ENCODE measurements at regions not wholly inside any gene's neighbourhood (a gene's known extent, or its start where the extent isn't known, plus 50 kb on each side); places are given as distances from the start of the nearest gene placed in this dataset.
"Not testable (repeated sequence)": the region's sequence is repeated elsewhere in the genome, so short reads cannot be mapped to it uniquely, and the experiment has no call there.

DNA sequence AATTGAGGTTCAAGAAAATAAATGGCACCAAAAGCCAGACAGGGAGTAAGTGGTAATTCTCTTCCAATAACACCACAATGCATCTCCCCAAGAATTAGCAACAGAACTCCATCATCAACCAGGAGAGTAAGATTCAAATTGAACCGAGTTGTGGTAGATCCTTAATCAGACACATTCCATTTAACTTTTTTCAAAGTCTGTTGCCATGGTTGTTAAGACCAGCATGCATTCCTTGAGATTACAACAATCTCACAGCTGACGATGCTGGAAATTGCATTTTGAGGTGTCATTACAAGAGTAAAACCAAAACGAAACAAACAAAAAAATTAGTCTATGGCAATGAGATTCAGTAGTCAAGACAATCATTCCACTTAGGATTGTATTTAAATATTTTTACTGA lies 78.9 kb upstream of the ZNF462 start:
- peak; percentile 35 for DNase-seq

DNA sequence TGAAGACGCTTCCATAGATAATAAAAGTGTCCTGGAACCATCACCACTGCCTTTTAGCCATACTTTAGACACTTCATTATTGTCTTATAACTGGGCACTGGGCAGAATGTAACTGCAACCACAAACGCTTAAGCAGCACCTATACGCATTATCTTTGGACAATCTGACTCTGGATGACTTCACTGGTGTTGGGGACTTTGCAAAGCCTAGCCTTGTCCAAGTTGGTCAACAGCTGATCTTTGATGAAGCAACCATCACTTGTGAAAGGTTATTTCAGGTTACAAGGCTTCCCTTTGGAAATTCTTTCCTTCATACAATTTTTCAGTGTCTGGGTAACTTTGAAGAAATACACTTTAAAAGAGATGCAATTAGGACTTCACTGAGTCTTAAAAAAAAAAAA lies 77.8 kb upstream of the ZNF462 start:
- no peak for DNase-seq

DNA sequence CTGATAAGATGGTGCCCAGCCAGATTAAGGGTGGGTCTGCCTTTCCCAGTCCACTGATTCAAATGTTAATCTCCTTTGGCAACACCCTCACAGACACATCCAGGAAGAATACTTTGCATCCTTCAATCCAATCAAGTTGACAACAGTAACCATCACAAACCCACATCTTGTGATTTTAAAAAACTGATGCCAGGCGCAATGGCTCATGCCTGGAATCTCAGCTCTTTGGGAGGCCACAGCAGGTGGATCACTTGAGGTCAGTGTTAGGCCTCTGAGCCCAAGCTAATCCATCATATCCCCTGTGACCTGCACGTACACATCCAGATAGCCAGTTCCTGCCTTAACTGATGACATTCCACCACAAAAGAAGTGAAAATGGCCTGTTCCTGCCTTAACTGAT lies 74.9 kb upstream of the ZNF462 start:
- not testable (repeated sequence) for DNase-seq

DNA sequence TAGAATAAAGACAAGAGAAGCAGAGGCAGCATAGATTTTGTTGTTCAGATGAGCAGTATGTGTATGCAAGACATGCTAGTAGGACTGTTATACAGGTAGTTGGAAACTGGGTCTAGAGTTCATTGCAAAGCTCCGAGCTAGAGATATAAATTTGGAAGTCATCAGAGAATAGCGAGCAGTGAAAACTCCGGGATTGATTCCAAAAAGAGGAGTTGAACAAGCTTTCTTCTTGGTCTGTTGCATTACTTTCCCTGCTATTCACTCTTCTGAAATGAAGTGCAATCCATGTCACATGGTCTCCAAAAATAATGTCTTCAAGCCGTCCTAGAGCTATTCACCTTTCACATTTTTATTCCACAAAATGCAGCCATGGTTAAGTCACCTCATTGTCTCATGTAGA lies 67.9 kb upstream of the ZNF462 start:
- DNase-seq: peak; percentile 65

DNA sequence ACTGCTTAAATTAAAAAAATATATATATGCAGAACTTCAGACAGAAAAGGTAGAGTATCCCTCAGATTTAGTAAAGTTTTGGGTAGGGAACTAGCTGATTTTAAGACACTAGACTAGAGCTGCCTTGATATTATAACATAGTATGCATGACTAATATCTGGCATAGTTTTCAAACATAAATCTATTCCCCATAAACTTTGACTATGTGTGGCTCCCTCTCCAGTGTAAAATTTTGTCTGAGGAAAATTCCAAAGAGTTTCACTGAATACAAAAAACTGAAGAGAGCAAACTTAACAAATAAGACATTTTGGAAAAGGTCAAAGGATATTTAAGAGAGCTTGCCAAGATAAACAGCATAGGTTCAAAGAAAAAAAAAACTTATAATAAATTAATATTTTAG lies 66.2 kb upstream of the ZNF462 start:
- DNase-seq: peak; percentile 56

DNA sequence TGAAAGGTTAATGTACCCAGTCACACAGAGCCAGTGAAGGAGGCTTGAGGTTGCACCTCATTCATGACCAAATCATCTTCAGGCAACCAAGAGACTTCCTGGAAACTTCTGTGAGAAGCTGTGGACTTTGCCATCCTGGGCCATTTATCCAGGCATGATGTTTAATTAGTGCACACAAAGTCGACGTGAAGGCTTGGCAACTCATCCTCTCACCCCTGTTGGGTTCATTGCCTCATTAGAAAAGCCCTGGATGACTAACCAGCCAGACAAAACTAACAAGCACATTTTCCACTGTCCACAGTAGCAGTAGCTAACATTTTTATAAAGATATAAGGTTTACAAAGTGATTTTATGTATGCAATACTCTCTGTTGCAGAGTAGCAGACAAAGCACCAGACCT lies 65.7 kb upstream of the ZNF462 start:
- DNase-seq: peak; percentile 25

DNA sequence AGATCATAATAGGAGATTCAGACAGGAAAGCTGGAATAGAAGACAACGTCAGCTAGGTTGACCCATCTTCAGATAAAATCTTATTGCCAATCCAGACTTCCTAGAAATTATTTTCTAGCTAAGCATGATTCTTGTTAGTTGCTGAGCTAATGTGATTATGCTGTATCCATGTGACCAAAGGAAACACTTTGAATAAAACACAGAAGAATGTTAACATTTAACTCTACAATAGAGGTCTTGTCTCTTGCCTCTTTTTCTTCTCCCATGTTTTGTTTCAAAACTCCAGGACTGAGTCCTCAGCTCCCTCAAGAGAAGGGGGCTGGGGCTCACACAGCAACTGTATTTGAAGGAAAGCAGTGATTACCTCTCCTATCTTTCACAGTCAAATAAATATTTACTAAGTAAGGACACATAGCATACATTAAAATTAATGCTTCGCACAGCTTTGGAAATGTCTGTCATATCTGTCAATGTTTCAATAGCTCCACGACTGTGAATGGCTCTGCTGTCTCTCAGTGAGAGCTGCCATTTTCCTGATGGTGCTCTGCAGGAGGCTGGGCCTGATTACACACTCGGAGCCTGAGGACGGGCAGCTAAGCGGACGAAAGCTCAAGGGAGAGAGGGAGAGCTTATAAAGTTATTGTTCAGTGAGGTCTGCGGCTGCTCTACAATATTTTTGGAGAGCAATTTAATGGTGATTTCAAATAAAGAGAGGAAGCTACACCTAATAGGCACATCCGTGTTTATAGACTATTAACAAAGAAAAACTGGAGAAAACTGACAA lies 64.8 kb upstream of the ZNF462 start:
- no peak for DNase-seq

DNA sequence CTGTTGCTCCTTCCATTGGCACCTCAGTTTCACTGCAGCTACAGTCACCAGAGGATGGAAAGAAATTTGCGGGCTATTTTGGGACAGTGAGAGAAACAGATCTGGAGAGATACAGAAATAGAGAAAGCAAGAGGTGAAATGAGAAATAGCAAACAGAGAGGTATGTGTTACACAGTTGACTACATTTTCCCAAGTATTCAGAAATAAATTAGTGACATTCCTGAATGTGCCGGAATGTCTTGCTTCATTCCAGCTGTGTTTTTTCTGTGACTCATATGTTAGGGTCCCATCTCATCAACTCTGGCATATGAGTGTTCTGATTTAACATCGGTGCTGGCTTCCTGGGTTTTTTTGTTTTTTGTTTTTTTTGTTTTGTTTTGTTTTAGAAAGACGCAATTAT lies 63.8 kb upstream of the ZNF462 start:
- DNase-seq: peak; percentile 93

DNA sequence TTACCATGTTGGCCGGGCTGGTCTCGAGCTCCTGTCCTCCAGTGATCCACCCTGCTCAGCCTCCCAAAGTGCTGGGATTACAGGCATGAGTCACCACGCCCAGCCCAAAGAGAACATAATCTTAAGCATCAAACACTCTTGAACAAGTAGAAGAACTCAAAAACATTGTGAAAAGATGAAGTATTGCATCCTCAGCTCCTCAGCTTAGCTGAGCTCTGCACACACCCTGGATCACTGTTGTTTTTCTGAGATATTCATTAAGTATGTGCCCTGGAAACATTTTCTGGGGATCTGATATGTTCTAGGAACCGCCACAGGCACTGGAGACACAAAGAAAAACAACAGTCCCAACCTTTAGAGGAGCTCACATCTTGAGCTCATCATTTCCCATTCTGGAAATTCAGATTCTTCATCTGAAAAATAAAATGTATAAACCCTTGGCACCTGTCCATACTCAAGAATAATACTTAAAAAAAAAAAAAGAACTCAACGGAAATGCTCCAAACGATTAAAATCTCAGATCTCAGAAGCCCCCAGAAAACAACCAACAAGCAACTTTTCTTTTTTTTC lies 62.2 kb upstream of the ZNF462 start:
- DNase-seq: peak; percentile 18

DNA sequence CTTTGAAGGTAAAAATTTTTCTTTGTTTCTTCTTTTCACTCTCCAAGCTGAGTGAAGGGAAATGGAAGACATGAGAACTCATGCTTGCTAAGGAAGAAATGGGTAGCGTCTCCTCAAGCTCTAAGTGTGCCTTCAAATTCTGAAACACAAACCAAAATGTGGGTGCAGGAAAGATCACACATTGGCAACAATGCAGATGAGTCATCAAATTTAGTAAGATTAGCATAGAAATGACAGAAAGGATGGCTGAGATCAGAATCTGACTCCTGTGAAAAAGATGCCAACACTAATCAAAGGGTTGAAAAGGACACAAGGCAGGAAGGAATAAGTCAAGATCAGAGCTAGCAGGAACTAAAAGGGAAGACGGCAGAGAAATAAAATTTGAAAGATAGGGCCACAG lies 61.1 kb upstream of the ZNF462 start:
- no peak for DNase-seq

Data from fibroblast of upper back skin (primary cell).